AG10803 (cell line): ENCODE measurements at regions not wholly inside any gene's neighbourhood (a gene's known extent, or its start where the extent isn't known, plus 50 kb on each side); places are given as distances from the start of the nearest gene placed in this dataset.

Source experiments
- DNase-seq: peaks from one replicate; pipeline ENCODE4 v3.0.0; 2010; ENCODE audit warnings: low read depth
- H3K4me3 ChIP-seq: 2 replicates; pipeline ENCODE4 v1.5.1; 2011; ENCODE audit warnings: mild to moderate bottlenecking, low read length, control low read depth
- CTCF ChIP-seq: conservative IDR thresholded peaks from 2 replicates; pipeline ENCODE4 v1.5.1; 2011; ENCODE audit warnings: mild to moderate bottlenecking, low read length, control low read depth, inconsistent platforms

GRCh38 chr11:116173506-116173905 lies 599.3 kb downstream of the BUD13 start:
- no peak for DNase-seq
- TF ChIP-seq CTCF: no peak

GRCh38 chr11:116172851-116173250 lies 599.9 kb downstream of the BUD13 start:
- no peak for DNase-seq
- no peak overlapping the region for H3K4me3 ChIP-seq
- no peak for TF ChIP-seq CTCF

More at GRCh38 chr11:116173506-116173905, 599.3 kb downstream of the BUD13 start:
- no peak overlapping the region for H3K4me3 ChIP-seq

GRCh38 chr11:116172156-116172555 lies 600.6 kb downstream of the BUD13 start:
- TF ChIP-seq CTCF: no peak
- H3K4me3 ChIP-seq: no peak overlapping the region
- DNase-seq: no peak

GRCh38 chr11:116171271-116172140 lies 601.3 kb downstream of the BUD13 start:
- no peak overlapping the region for H3K4me3 ChIP-seq
- no peak for TF ChIP-seq CTCF
- no peak for DNase-seq

GRCh38 chr11:116170526-116171120 lies 602.2 kb downstream of the BUD13 start:
- no peak for TF ChIP-seq CTCF
- DNase-seq: no peak
- no peak overlapping the region for H3K4me3 ChIP-seq

- no peak for TF ChIP-seq CTCF
Measured at GRCh38 chr11:116169776-116170175, 603.0 kb downstream of the BUD13 start.

GRCh38 chr11:116168459-116168787 lies 604.4 kb downstream of the BUD13 start:
- no peak for TF ChIP-seq CTCF
- no peak overlapping the region for H3K4me3 ChIP-seq
- no peak for DNase-seq

More at GRCh38 chr11:116169776-116170175, 603.0 kb downstream of the BUD13 start:
- H3K4me3 ChIP-seq: no peak overlapping the region
- no peak for DNase-seq
